K562 (cell line): ENCODE measurements at regions not wholly inside any gene's neighbourhood (a gene's known extent, or its start where the extent isn't known, plus 50 kb on each side); places are given as distances from the start of the nearest gene placed in this dataset.

Source experiments
- ATF6 ChIP-seq: sonication (generic); formaldehyde crosslinking; IDR thresholded peaks from 2 replicates; pipeline ENCODE4 v1.4.0; 2020; ENCODE audit warnings: mild to moderate bottlenecking, missing genetic modification reagents
- ATF7 ChIP-seq: fragments of 450-650 bp; IDR thresholded peaks from 2 replicates; pipeline ENCODE4 v1.7.1; 2014; ENCODE audit warnings: mild to moderate bottlenecking, moderate library complexity
- CBX3 ChIP-seq, 2 experiments: IDR thresholded peaks; 1 replicate in 1 of 2; 2 replicates in 1 of 2; pipeline ENCODE4 v1.6.1; 2012; ENCODE audit warnings: inconsistent platforms in 2 of 2, low read length in 2 of 2, borderline replicate concordance in 1 of 2, control low read depth in 1 of 2
- DNMT1 ChIP-seq: fragments of 450-650 bp; IDR thresholded peaks from 2 replicates; pipeline ENCODE4 v1.6.1; 2016; ENCODE audit warnings: antibody characterized with exemption, mild to moderate bottlenecking
- E2F3 ChIP-seq: fragments of 250-450 bp; sonication (Bioruptor Pico); IDR thresholded peaks from 2 replicates; pipeline ENCODE4 v1.4.0; 2020; ENCODE audit warnings: mild to moderate bottlenecking
- EP300 ChIP-seq: IDR thresholded peaks from 2 replicates; pipeline ENCODE4 v1.6.1; 2012; ENCODE audit warnings: low read length, improper control_type of control experiment
- FOXA3 ChIP-seq, 2 experiments: fragments of 450-650 bp in 1 of 2; sonication (generic) in 1 of 2; formaldehyde crosslinking; IDR thresholded peaks in 1 of 2; conservative IDR thresholded peaks in 1 of 2; 2 replicates each; pipeline versions ENCODE4 v1.4.0 to v1.8.0; 2020 to 2022; ENCODE audit warnings: mild to moderate bottlenecking in 2 of 2, missing genetic modification reagents in 1 of 2
- GATAD2A ChIP-seq: fragments of 450-650 bp; IDR thresholded peaks from 2 replicates; pipeline ENCODE4 v1.6.1; 2017
- HLTF ChIP-seq: fragments of 450-650 bp; IDR thresholded peaks from 2 replicates; pipeline ENCODE4 v1.6.1; 2016
- LEF1 ChIP-seq: fragments of 450-650 bp; IDR thresholded peaks from 2 replicates; pipeline ENCODE4 v1.6.1; 2016; ENCODE audit warnings: mild to moderate bottlenecking
- MAFF ChIP-seq: IDR thresholded peaks from 2 replicates; pipeline ENCODE4 v1.6.1; 2012; ENCODE audit warnings: low read length, improper control_type of control experiment
- MEF2A ChIP-seq: IDR thresholded peaks from 2 replicates; pipeline ENCODE4 v1.6.1; 2011; ENCODE audit warnings: low read depth, mild to moderate bottlenecking, low read length, moderate library complexity; ENCODE audit not compliant: control insufficient read depth
- NCOR1 ChIP-seq: fragments of 450-650 bp; IDR thresholded peaks from 2 replicates; pipeline ENCODE4 v1.6.1; 2016; ENCODE audit warnings: mild to moderate bottlenecking, moderate library complexity
- PML ChIP-seq: IDR thresholded peaks from 2 replicates; pipeline ENCODE4 v1.6.1; 2012; ENCODE audit warnings: low read length, inconsistent platforms
- SMARCC2 ChIP-seq: fragments of 450-650 bp; IDR thresholded peaks from 2 replicates; pipeline ENCODE4 v1.6.1; 2017; ENCODE audit warnings: antibody characterized with exemption, moderate library complexity, mild to moderate bottlenecking, low read depth
- SRSF1 ChIP-seq: fragments of 200-400 bp; formaldehyde crosslinking; IDR thresholded peaks from 2 replicates; pipeline ENCODE4 v1.6.1; 2017; ENCODE audit warnings: mild to moderate bottlenecking, low read depth, low read length, moderate library complexity
- TFAP4 ChIP-seq: sonication (generic); formaldehyde crosslinking; IDR thresholded peaks from 2 replicates; pipeline ENCODE4 v1.8.0; 2022; ENCODE audit warnings: missing genetic modification reagents, mild to moderate bottlenecking, moderate library complexity, borderline replicate concordance
- THAP12 ChIP-seq: fragments of 250-450 bp; sonication (Bioruptor Pico); IDR thresholded peaks from 2 replicates; pipeline ENCODE4 v1.9.0; 2021; ENCODE audit warnings: mild to moderate bottlenecking, inconsistent platforms
- ZNF140 ChIP-seq: fragments of 250-450 bp; sonication (Bioruptor Pico); IDR thresholded peaks from 2 replicates; pipeline ENCODE4 v1.8.0; 2021; ENCODE audit warnings: moderate library complexity, mild to moderate bottlenecking, inconsistent platforms
- ZNF146 ChIP-seq: IDR thresholded peaks from one replicate; pipeline ENCODE4 v1.6.1; 2018; ENCODE audit warnings: missing compliant biosample characterization; ENCODE audit not compliant: unreplicated experiment
- ZNF449 ChIP-seq: fragments of 250-450 bp; sonication (Bioruptor Pico); IDR thresholded peaks from 2 replicates; pipeline ENCODE4 v1.8.0; 2022; ENCODE audit warnings: moderate library complexity, mild to moderate bottlenecking, inconsistent platforms
- ZNF551 ChIP-seq: fragments of 250-450 bp; sonication (Bioruptor Pico); IDR thresholded peaks from 2 replicates; pipeline ENCODE4 v1.5.0; 2021; ENCODE audit warnings: mild to moderate bottlenecking, moderate library complexity
- ZNF717 ChIP-seq: fragments of 250-450 bp; sonication (Bioruptor Pico); IDR thresholded peaks from 2 replicates; pipeline ENCODE4 v1.5.0; 2021
- ZNF79 ChIP-seq: fragments of 250-450 bp; sonication (Bioruptor Pico); IDR thresholded peaks from 2 replicates; pipeline ENCODE4 v1.4.0; 2020; ENCODE audit warnings: low read depth, mild to moderate bottlenecking, moderate library complexity

GRCh38 chr1:244354810-244355278 lies 96.9 kb downstream of the ADSS2 start (continued):
- TF ChIP-seq MEF2A (0 out of 2 replicates have a peak, but pooled peaks have one; percentile 32), HLTF (no peak), EP300 (peak; percentile 92), ZNF146 (CRISPR knock-in tag) (no peak), ZNF449 (no peak), CBX3 (IDR thresholded peaks at IDR 0.05; ENCODE audit: borderline replicate concordance in 1 of 2, low read length in 2 of 2) (peak in 1 of 2 experiments; percentile 90; a peak in 2 of 3 replicates), NCOR1 (peak; percentile 90), ZNF79 (CRISPR knock-in tag) (no peak), LEF1 (peak; percentile 64), MAFF (peak; percentile 67), ATF7 (peak; percentile 29; the same call in 1 of the 2 replicates), SMARCC2 (peak; percentile 66), E2F3 (CRISPR knock-in tag) (no peak), ZNF140 (no peak), TFAP4 (peak; percentile 26; the same call in 1 of the 2 replicates), THAP12 (CRISPR knock-in tag) (no peak), ZNF717 (CRISPR knock-in tag) (no peak), SRSF1 (no peak), ZNF551 (CRISPR knock-in tag) (no peak), PML (peak; percentile 94), DNMT1 (no peak), GATAD2A (no peak), ATF6 (no peak), FOXA3 (CRISPR knock-in tag; conservative IDR thresholded peaks at IDR 0.05 in 1 of 2, IDR thresholded peaks at IDR 0.05 in 1 of 2) (no peak)
